ENCODE measurements at regions not wholly inside any gene's neighbourhood (a gene's known extent, or its start where the extent isn't known, plus 50 kb on each side); places are given as distances from the start of the nearest gene placed in this dataset.

DNA sequence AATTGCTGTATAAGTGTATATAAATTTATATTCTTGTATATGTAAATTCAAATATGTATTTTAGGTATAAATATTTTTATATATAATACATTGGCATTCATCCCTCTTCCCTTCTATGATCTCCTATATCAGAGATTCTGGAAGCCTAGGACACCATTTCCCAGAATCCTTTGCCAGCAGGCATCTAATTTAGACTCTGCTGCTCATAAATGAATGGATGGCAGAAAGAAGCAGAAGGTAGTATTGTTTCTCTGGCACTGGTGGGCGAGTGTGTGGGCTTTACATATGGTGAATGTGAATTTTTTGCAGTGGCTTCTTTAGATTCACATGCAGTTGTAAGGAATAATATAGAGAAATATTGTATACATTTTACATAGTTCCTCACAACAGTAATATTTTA lies 215.2 kb upstream of the THSD7B start:
- no peak for DNase-seq

DNA sequence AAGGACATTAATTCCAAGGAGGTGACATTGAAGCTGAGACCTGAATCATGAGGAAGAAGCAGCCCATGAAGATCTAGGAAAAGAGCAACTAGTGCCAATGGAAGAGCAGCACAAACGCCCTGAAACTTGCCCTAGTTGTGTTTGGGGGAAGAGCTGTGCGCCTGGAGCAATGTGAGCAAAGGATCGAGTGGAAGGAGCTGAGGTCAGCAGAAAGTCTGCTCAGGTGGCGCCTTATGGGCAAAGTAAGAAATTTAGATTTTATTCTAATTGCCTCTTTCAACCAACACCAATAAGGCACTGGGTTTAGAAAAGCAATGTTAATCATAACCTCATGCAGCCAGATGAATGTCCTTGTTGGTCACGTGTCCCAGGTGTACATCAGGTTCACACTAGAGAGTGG lies 226.0 kb upstream of the THSD7B start:
- no peak for DNase-seq

DNA sequence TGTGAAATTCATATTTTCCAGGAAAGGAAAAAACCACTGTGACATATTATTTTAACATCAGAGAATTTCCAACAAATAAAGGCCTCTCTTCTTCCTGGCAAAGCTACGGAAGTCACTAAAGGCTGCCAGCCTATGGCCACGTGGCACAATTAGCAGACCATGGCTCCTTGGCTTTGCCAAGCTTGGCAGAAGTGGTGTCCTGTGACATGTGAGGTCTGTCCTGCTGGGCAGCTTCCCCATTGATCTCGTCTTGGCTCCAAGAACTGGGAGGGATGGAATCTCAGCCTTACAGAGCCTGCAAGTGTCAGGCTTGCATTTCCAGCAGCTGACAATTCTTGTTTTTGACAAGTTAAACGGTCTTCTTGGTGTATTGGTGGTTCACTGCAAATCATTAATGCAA lies 226.9 kb upstream of the THSD7B start:
- DNase-seq, result no peak

DNA sequence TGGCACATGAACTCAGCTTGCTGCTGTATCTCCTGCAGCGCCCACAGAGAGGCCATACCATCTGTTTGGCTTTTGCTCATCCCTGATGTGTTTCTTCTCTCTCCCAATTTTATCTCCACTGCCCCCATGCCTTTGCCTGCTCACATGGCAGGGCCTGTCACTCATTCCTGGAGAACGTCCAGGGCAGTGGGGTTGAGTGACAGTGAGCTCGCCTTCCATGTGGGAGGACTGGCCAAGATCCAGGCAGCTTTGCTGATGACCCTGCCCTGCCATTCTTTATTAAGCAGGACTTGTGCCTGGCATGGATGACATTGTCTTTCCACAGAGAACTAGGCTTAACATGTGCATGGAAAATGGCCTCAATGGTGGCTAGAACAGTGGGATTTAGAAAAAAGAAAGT lies 230.5 kb upstream of the THSD7B start:
- no peak for DNase-seq

DNA sequence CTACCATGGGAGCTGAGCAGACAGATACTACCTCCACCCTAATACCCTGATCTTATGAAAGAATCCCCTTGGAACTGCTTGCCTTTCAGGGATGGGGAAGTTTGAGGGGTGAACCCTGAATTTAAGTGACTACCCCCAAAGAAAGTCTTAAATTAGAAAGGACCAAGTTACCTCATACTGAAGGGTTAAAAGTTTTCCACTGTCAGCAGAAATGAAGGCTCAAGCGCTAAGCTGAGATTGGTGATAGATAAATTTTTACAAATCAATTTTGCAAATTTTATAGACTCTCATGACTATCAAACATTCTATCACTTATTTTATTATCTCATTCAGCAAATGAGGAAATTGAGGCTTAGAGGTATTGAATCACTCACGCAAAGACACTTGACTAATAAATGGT lies 233.2 kb upstream of the THSD7B start:
- no peak for DNase-seq

DNA sequence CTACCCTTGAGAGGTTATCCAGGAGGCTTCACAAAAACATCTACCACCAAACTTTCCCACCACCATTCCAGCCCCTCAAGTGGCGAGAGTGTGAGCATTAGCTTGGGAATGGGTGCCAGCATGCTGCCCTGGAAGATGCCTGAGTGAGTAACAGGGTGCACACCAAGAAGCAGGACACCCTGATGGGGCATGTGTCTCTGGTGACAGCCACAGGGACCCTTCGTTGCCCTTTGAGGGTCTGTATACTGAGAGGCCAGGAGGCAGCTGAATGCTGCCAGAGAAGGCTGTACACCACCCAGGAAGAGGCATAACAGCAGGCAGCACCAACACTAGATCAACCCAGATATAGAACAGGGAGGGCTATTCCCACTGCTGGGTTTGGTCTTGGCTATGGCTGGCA lies 233.6 kb upstream of the THSD7B start:
- no peak for DNase-seq

DNA sequence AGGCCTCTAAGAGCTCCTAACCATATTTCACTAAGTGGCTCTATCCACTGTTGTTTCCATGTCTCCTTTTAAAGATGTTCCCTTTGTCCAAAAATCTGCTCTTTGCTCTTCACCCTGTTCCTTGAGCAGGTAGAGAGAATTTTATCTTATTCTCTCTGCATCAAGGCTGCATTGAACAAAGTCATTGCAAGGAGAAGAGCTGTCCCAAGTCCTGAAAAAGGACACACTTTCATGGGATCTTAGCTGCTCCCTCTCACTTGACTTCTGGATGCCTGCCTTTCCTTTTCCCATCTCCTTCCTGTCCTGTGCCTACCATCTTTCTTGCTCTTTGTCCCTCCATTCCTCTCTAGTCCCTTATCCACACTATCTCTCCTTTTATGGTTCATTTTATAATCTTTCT lies 235.2 kb upstream of the THSD7B start:
- DNase-seq, result no peak

DNA sequence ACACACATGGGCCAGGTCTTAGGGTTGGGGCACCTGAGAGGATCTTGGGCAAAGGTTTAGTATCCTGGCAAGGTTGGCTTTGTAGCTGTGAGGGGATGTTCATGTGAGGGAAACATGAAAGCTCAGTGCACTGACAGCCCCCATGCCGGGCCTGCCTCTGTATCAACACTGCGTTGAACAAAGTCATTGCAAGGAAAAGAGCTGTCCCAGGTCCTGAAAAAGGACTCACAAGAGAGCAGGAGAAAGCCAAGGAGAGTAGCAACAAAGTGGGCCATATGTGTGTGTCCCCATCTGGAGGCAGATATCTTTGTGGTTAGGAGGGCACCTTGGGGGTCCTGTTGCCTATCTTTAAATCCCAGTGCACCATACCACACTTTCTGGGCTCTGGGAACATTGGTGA lies 237.8 kb upstream of the THSD7B start:
- DNase-seq, result no peak

DNA sequence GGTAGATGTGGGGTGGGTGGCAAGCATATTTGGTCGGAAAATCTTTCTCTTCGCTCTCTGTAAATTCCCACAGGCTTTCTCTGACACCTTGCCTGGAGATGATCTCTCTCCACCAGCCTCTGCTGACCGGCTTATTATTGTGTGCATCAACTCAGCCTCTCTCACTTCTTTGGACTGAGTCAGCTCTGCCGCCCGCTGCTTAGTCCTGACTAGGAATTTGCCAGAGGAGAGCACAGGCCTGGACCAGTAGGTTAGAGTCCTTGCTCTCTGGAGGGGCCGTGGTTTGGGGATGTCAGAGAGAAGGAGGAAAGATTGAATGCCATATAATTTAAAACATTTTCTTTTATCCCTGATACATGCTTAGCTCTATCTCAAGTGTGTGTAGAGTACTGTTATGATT lies 242.6 kb upstream of the THSD7B start:
- no peak for DNase-seq

DNA sequence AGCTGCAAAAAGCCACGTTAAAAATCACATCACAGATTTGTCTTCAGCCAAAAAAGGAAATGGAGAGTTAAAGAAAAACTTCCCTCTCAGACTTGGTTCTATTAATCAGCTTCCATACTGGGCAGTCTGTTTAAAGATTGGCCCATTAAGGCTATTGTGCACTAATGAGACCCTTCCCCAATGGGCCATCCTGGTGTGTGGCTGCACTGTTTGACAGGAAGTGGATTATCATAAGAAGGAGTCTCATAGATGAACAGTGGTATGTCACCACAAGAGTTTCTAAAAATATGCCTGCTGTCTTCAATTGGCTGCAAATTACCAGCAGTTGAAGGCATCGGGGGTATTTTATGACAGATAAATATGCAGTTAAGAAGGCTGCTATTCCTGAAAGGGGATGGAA lies 247.6 kb upstream of the THSD7B start:
- DNase-seq, result no peak

DNA sequence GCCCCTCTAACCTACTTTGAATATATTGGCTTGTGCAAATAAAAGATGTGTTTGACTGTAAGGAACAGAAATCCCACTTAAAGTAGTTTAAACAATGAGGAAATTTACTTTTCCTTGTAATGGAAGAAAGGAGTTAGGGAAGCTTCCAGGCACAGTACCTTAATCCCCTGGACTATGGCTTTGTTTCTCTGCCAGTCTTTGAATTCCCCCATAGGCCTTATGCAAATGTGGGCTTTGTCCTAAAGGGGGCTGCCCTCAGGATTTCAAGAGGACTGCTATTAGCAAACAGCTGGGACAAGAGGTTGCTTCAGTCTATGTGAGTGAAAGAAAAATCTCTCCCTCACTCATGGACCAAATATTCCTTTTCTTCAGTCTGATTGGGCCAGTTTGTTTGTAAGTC lies 255.1 kb upstream of the THSD7B start:
- no peak for DNase-seq

DNA sequence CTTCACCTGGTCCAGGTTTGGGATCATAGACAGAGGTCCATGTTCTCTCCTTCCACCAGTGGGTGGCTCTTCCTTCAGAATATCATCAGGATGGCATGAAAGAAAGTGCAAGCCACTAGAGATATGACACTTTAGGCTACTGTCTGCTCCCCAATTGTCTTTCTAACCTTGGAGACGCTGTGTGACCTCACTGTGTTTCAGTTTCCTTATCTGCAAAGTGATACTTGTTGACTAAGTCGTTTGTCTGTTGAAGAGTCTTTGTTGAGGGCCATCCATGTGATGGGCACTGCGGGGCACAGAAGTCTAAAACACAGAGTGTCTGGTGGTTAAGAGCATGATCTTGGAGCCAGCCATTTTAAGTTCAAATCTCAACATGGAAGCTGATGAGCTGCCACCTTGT lies 259.9 kb upstream of the THSD7B start:
- no peak for DNase-seq

DNA sequence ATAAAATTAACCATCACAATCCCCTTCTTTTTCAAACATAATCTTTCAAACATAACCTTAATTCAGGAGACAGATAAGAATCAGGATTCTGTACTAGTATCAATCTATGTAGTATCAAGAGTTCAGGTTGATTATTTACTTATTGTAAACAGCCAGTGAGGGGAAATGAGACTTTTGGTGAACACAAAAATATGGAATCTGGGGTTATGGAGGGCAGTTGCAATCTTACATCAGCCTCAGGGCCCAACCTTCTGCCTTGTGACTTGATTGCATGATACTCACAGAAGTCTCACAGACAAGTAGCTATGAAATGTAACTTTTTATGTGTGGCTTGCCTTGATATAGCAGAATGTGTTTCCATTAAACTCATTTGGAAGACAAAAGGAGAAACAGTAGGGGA lies 262.7 kb upstream of the THSD7B start:
- DNase-seq, result no peak

DNA sequence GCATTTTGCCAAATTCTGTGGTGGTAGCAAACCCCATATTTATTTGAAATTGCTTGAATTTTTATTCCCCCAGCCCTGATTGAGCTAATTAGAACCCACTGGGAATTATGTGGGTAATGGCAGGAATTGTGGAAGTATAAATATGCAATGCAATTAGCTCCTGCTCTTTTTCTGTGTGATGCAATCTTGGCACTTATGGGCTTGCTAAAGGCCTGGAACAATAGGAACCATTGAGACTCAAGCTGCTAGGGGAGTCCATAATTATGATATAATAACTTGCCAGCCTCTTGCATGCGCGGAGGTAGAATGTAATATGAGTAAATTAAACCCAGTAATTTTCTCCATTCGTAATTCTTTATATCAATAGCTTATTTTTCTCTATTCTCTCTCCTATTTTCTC lies 267.6 kb upstream of the THSD7B start:
- peak; percentile 93 for DNase-seq

DNA sequence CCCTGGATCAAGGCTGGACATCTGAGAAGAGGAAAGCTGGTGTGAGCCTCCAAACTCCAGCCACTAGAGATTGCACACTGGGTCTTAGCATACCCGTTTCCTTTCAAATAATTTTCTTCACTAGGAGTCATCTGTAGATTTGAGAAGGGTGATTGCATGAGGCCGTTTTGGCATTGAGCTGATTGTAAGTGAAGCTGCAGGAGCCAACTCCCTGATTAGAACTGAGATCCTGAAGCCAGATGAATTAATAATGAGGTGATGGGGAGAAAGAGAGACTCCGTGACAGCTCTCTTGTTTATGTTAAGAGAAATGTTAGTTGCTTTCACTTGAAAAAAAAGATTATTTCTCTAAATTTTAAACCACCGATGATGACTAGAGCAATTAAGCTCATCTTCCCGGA lies 268.4 kb upstream of the THSD7B start:
- DNase-seq, result no peak

DNA sequence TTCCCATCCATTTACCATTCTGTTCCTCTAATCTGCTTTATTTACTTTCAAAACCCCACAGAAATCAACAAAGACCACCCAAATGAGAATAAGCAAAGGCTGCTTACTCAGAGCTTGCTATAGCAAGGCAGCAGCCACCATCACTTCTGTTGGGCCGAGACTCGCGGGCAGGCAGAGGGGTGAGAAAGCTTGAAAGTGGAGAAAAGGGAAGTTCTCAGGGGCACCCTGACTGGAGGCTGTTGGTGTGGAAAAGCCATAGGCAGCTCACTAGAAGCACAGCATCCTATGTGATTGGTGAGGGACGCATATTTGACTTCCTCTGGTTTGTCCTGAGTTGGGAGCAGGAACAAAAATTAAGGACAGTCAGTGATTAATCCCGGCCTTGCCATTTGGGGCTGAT lies 269.7 kb upstream of the THSD7B start:
- DNase-seq, result no peak

DNA sequence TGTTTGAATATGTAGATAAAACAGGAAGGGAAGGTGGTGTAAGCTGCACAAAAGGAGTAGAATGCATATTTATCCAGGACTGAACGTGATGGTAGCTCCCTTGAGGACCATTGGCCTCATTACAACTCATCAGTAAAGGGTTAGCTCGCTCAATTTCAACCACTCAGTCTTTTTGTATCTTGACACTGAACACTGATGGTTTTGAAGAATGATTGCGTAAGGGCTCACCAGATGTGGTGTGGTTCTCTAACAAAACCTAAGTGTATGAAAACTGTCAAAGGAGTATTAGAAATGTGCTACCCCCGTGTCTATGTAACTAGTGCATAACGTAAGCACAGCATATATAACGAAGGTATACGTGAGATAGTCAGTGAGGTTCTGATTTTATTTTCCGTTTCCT lies 272.4 kb upstream of the THSD7B start:
- DNase-seq, result no peak

DNA sequence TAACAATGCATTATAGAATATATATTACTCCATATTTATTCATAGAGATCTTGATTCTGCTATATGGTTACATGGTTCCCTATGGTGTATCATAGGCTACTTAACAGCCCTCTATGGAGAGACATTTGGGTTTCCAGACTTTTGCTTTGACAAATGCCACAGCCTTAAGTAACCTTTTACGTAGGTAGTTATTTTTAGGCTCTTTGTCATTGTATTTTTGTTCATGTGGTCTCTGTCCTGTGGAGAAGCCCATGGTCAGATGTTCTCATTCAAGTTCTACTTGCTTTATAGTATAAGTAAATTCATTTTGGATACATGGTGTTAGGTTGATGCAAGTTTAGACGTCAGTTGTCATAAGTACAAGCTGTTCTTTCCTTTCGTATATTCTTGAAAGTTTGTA lies 275.2 kb upstream of the THSD7B start:
- no peak for DNase-seq

DNA sequence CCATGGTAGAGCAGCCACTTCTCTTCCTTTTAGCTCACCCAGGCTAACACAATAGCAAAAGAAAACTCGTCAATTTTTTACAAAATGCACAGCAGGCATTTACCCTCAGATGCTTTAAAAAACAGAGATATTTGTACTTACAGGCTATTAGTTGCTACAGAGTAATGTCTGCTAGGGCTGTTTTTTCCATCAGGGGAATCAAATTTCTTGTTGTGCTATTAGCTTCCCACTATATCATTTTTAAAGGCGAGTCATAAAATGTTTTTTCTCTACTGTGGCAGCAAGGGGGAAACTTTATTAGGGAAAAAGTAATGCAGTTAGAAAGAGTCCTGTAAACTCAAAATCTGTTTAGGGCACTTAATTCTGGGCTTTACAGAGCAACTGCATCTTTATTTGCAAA lies 277.9 kb upstream of the THSD7B start:
- DNase-seq, result no peak

DNA sequence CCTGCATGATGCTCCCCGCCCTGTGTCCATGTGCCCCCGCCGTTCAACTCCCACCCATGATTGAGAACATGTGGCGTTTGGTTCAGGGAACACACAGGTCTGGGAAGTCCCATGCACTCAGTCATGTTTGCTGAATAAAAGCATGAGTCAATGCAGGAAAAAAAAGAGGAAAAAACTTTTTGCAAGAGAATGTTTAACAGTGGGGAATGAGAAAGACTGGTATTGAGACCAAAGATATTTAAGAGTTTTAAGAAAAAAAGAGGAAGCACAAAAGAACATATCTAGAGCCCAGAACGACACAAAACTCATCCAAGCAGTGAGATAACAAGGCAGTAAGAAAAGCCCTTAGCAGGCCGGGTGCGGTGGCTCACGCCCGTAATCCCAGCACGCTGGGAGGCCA lies 279.2 kb upstream of the THSD7B start:
- no peak for DNase-seq

DNA sequence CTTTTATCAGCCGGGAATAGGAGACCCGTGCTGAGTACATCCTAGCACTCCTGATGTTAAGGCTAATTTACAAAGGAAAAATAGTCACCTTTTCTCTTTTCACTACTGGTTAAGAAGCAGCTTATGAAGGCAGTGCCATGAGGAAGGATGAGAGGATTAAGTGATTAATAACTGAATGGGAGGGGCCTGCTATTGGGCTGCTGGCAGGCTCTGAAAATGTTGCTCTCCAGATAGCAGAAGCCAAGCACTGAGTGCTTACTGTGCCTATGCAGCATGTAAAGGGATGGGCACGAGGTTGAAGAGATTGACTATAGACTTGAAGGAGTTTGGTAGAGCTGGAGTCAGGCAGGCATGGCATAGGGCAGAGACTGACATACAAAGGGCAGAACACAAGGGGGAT lies 282.4 kb upstream of the THSD7B start:
- no peak for DNase-seq

DNA sequence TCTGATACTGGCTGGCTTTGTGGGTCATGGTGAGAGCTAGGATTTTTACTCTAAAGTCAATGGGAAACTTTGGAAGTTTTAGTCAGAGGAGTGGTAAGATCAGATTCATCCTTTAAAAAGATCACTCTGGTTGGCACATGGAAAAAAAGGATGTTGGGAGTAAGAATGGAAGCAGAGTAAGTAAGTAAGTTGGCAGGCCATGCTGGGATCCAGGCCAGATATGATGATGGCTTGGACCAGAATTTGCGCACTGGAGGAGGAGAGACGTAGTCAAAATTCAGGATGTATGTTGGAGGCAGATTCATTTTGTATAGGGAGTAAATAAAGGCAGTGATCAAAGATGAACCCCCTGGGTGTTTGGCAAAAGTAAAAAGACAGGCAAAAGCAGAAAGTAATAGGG lies 283.3 kb upstream of the THSD7B start:
- no peak for DNase-seq

DNA sequence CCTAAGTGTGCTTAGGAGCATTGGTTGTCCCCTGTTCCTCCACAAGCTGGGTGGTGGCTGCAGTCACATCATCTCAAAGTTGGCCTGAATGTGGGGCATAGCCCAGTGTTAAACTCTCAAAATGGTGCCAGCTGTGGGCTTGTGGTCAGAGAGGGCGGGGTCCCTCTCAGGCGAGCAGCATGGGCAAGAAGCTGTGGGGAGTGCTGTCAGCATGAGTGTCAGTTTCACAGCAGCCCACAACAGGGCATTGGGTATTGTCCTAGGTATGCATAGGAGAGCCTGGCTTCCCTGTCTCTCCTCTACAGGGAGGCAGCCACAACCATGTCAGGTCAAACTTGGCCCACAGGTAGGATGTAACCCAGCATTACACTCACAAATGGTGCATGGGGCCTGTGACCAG lies 285.6 kb upstream of the THSD7B start:
- no peak for DNase-seq

DNA sequence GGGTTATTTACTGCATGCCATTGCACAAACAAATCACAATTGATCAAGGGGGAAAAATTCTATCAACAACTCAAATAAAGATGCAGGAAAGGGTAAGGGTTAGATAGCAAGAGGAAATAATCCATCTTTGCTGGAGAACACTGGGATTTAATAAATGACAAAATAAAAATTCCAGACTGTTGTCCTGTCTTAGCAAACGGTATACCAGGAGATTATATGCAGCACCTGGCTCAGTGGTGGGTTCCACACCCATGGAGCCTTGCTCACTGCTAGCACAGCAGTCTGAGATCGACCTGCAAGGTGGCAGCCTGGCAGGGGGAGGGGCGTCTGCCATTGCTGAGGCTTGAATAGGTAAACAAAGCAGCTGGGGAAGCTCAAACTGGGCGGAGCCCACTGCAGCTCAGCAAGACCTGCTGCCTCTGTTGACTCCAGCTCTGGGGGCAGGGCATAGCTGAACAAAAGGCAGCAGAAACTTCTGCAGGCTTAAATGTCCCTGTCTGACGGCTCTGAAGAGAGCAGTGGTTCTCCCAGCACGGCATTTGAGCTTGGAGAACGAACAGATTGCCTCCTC lies 296.5 kb upstream of the THSD7B start:
- DNase-seq, result no peak

DNA sequence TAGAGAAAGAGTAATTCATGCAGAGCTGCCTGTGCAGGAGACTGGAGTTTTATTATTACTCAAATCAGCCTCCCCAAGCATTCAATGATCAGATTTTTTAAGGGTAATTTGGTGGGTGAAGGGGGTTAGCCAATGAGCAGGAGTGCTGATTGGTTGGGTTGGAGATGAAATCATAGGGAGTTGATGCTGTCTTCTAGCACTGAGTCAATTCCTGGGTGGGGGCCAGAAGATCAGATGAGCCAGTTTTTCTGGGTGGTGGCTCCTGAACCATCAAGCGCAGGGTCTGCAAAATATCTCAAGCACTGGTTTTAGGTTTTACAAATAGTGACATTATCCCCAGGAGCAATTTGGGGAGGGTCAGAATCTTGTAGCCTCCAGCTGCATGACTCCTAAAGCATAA lies 312.8 kb upstream of the THSD7B start:
- no peak for DNase-seq

Measured in NCI-H1105 treated with DMSO at 0.1 percent for 48 hours (cell line).